HEK293 (cell line): ENCODE measurements at regions not wholly inside any gene's neighbourhood (a gene's known extent, or its start where the extent isn't known, plus 50 kb on each side); places are given as distances from the start of the nearest gene placed in this dataset.

Source experiments
- CTCF ChIA-PET: fragments of 350-600 bp; formaldehyde crosslinking; extraction: SDS; loops from one replicate; lab custom pipeline; 2021; ENCODE audit warnings: antibody characterized with exemption; lab: Yijun Ruan, JAX
- POLR2A ChIA-PET: fragments of 300-600 bp; formaldehyde crosslinking; extraction: SDS; loops from one replicate; lab custom pipeline; 2020; ENCODE audit warnings: antibody characterized with exemption, inconsistent platforms; lab: Yijun Ruan, JAX
- H3K27ac ChIP-seq: fragments of 200-500 bp; sonication (Bioruptor generic); 2 replicates; pipeline ENCODE4 v1.5.1; 2014; ENCODE audit warnings: low read depth, low read length, control low read depth, inconsistent platforms; ENCODE audit errors: extremely low read depth
- H3K36me3 ChIP-seq, 2 experiments: fragments of 200-500 bp in 1 of 2; sonication (Bioruptor generic) in 1 of 2; 1 replicate in 1 of 2; 2 replicates in 1 of 2; pipeline ENCODE4 v1.5.1; 2014 to 2017; ENCODE audit warnings: inconsistent platforms in 2 of 2, low read length in 2 of 2; ENCODE audit not compliant: control insufficient read depth in 2 of 2, insufficient read depth in 1 of 2
- H3K4me1 ChIP-seq: fragments of 200-500 bp; sonication (Bioruptor generic); 2 replicates; pipeline ENCODE4 v1.5.1; 2014; ENCODE audit warnings: mild to moderate bottlenecking, low read length, inconsistent platforms; ENCODE audit not compliant: control insufficient read depth, insufficient read depth
- H3K4me3 ChIP-seq: 2 replicates; pipeline ENCODE4 v1.5.1; 2011; ENCODE audit warnings: low read depth, mild to moderate bottlenecking, control low read depth, low read length, moderate library complexity
- H3K9me3 ChIP-seq: fragments of 200-500 bp; sonication (Bioruptor generic); 2 replicates; pipeline ENCODE4 v1.5.1; 2014; ENCODE audit warnings: low read depth, low read length, inconsistent platforms; ENCODE audit not compliant: control insufficient read depth, insufficient read depth
- BCL11B ChIP-seq: fragments of 450-650 bp; formaldehyde crosslinking; IDR thresholded peaks from 2 replicates; pipeline ENCODE4 v1.5.1; 2016; ENCODE audit warnings: low read depth, missing biosample characterization, missing genetic modification characterization
- GLI2 ChIP-seq: fragments of 450-650 bp; formaldehyde crosslinking; IDR thresholded peaks from 2 replicates; pipeline ENCODE4; 2017; ENCODE audit warnings: missing biosample characterization, missing genetic modification characterization, low read depth, borderline replicate concordance
- HOXD13 ChIP-seq: sonication (generic); formaldehyde crosslinking; IDR thresholded peaks from 2 replicates; pipeline ENCODE4 v1.8.0; 2022; ENCODE audit warnings: missing genetic modification reagents, borderline replicate concordance
- OVOL3 ChIP-seq: fragments of 450-650 bp; formaldehyde crosslinking; IDR thresholded peaks from 2 replicates; pipeline ENCODE4 v1.5.1; 2016; ENCODE audit warnings: missing biosample characterization, missing genetic modification characterization
- SCRT2 ChIP-seq: fragments of 450-650 bp; formaldehyde crosslinking; IDR thresholded peaks from 2 replicates; pipeline ENCODE4 v1.5.1; 2016; ENCODE audit warnings: missing biosample characterization, missing genetic modification characterization
- ZBTB7A ChIP-seq: fragments of 450-650 bp; formaldehyde crosslinking; IDR thresholded peaks from 2 replicates; pipeline ENCODE4 v1.5.1; 2016; ENCODE audit warnings: low read depth, missing biosample characterization, missing genetic modification characterization
- ZNF132 ChIP-seq: fragments of 450-650 bp; formaldehyde crosslinking; IDR thresholded peaks from 2 replicates; pipeline ENCODE4 v1.5.1; 2017; ENCODE audit warnings: missing biosample characterization, missing genetic modification characterization, borderline replicate concordance
- ZNF140 ChIP-seq: fragments of 450-650 bp; formaldehyde crosslinking; IDR thresholded peaks from 2 replicates; pipeline ENCODE4 v1.5.1; 2016; ENCODE audit warnings: missing biosample characterization, missing genetic modification characterization
- ZNF146 ChIP-seq: fragments of 450-650 bp; formaldehyde crosslinking; IDR thresholded peaks from 2 replicates; pipeline ENCODE4 v1.5.1; 2016; ENCODE audit warnings: missing biosample characterization, missing genetic modification characterization
- ZNF2 ChIP-seq: fragments of 450-650 bp; formaldehyde crosslinking; IDR thresholded peaks from 2 replicates; pipeline ENCODE4 v1.5.1; 2016; ENCODE audit warnings: missing biosample characterization, missing genetic modification characterization
- ZNF23 ChIP-seq: fragments of 450-650 bp; formaldehyde crosslinking; IDR thresholded peaks from 2 replicates; pipeline ENCODE4 v1.5.1; 2016; ENCODE audit warnings: missing biosample characterization, missing genetic modification characterization, borderline replicate concordance
- ZNF24 ChIP-seq: fragments of 450-650 bp; formaldehyde crosslinking; IDR thresholded peaks from 2 replicates; pipeline ENCODE4 v1.5.1; 2016; ENCODE audit warnings: missing biosample characterization, missing genetic modification characterization
- ZNF266 ChIP-seq: fragments of 450-650 bp; formaldehyde crosslinking; IDR thresholded peaks from 2 replicates; pipeline ENCODE4 v1.5.1; 2016; ENCODE audit warnings: missing biosample characterization, missing genetic modification characterization, low read depth
- ZNF423 ChIP-seq: fragments of 450-650 bp; formaldehyde crosslinking; IDR thresholded peaks from 2 replicates; pipeline ENCODE4 v1.5.1; 2016; ENCODE audit warnings: missing biosample characterization, missing genetic modification characterization
- ZNF433 ChIP-seq: fragments of 450-650 bp; formaldehyde crosslinking; IDR thresholded peaks from 2 replicates; pipeline ENCODE4 v1.5.1; 2016; ENCODE audit warnings: missing biosample characterization, missing genetic modification characterization, low read depth
- ZNF585B ChIP-seq: fragments of 450-650 bp; formaldehyde crosslinking; IDR thresholded peaks from 2 replicates; pipeline ENCODE4 v1.5.1; 2016; ENCODE audit warnings: missing biosample characterization, missing genetic modification characterization
- ZNF791 ChIP-seq: fragments of 450-650 bp; formaldehyde crosslinking; IDR thresholded peaks from 2 replicates; pipeline ENCODE4 v1.5.1; 2016; ENCODE audit warnings: missing biosample characterization, missing genetic modification characterization
- ZNF843 ChIP-seq: fragments of 450-650 bp; formaldehyde crosslinking; IDR thresholded peaks from 2 replicates; pipeline ENCODE4 v1.5.1; 2016; ENCODE audit warnings: missing biosample characterization, missing genetic modification characterization
- TF ChIP-seq, protein P1 (sequence below): fragments of 450-650 bp; formaldehyde crosslinking; IDR thresholded peaks from 2 replicates; pipeline ENCODE4 v1.5.1; 2016; ENCODE audit warnings: missing biosample characterization, missing genetic modification characterization, low read depth
- TF ChIP-seq, protein P2 (sequence below): fragments of 450-650 bp; formaldehyde crosslinking; IDR thresholded peaks from 2 replicates; pipeline ENCODE4 v1.5.1; 2016; ENCODE audit warnings: missing biosample characterization, missing genetic modification characterization
- TF ChIP-seq, protein P3 (sequence below): fragments of 450-650 bp; formaldehyde crosslinking; IDR thresholded peaks from 2 replicates; pipeline ENCODE4 v1.5.1; 2017; ENCODE audit warnings: missing biosample characterization, missing genetic modification characterization
- TF ChIP-seq, protein P4 (sequence below): fragments of 450-650 bp; IDR thresholded peaks from 2 replicates; pipeline ENCODE4 v1.5.1; 2018; ENCODE audit warnings: missing biosample characterization, missing genetic modification characterization

DNA sequence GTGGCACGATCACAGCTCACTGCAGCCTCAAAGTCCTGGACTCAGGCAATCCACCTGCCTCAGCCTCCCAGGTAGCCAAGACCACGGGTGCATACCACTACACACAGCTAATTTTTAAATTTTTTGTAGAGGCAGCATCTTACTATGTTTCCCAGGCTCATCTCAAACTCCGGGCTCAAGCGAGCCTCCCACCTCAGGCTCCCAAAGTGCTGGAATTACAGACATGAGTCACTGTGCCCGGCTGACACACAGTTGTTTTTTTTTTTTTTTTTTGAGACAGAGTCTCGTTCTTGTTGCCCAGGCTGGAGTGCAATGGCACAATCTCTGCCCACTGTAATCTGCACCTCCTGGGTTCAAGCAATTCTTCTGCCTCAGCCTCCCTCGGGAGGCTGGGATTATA lies 70.1 kb upstream of the CNOT6 start:
- CTCF ChIA-PET, result interaction anchor here (0.6 kb wide), 1 partner anchor 9 kb away, joined by 5 read pairs; no protein-coding TSS in a partner anchor
- POLR2A ChIA-PET, result no interaction called here
- Histone ChIP-seq H3K9me3 (no peaks in the 10 kb centered on the region), H3K4me1 (no peaks in the 10 kb centered on the region), H3K27ac (no peak overlapping the region), H3K36me3 (no peaks in the 10 kb centered on the region), H3K4me3 (no peak overlapping the region)
- TF ChIP-seq ZNF266 (tag by site-specific recombination), result no peak
- no peak for TF ChIP-seq SCRT2 (tag by site-specific recombination)
- TF ChIP-seq ZBTB7A, result no peak

DNA sequence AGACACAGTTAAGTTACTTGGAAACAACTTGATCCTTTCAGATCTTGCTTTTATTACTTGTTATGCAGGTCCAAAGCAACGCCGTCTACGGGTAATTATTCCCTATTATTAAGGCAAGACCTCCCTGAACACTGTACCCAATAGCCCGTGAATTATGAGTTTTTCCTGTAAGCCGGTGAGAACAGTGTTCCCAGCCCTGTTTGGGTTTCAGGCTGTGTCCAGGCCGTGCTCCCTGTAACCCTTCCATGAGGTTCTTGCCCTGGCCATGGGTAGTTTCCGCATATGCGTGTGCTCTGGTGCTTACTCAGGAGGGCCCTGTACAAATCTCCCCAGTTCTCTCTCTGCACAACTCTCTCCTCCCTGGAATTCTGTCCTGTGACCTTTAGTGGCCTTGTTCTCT lies 65.6 kb upstream of the CNOT6 start:
- no peak overlapping the region for H3K4me3 ChIP-seq
- H3K27ac ChIP-seq, result no peak overlapping the region
- H3K9me3 ChIP-seq, result no peaks in the 10 kb centered on the region
- ChIA-PET POLR2A (no interaction called here), CTCF (no interaction called here)
- no peaks in the 10 kb centered on the region for H3K4me1 ChIP-seq
- no peaks in the 10 kb centered on the region for H3K36me3 ChIP-seq
- TF ChIP-seq OVOL3, result no peak
- TF ChIP-seq ZNF24, result no peak
- no peak for TF ChIP-seq ZNF23 (tag by site-specific recombination)
- TF ChIP-seq ZNF423 (tag by site-specific recombination), result no peak
- TF ChIP-seq ZNF433, result no peak
- no peak for TF ChIP-seq ZNF791
- no peak for TF ChIP-seq GLI2 (tag by site-specific recombination)
- TF ChIP-seq, protein P1, sequence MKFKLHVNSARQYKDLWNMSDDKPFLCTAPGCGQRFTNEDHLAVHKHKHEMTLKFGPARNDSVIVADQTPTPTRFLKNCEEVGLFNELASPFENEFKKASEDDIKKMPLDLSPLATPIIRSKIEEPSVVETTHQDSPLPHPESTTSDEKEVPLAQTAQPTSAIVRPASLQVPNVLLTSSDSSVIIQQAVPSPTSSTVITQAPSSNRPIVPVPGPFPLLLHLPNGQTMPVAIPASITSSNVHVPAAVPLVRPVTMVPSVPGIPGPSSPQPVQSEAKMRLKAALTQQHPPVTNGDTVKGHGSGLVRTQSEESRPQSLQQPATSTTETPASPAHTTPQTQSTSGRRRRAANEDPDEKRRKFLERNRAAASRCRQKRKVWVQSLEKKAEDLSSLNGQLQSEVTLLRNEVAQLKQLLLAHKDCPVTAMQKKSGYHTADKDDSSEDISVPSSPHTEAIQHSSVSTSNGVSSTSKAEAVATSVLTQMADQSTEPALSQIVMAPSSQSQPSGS, result no peak
- TF ChIP-seq, protein P2, sequence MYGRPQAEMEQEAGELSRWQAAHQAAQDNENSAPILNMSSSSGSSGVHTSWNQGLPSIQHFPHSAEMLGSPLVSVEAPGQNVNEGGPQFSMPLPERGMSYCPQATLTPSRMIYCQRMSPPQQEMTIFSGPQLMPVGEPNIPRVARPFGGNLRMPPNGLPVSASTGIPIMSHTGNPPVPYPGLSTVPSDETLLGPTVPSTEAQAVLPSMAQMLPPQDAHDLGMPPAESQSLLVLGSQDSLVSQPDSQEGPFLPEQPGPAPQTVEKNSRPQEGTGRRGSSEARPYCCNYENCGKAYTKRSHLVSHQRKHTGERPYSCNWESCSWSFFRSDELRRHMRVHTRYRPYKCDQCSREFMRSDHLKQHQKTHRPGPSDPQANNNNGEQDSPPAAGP, result no peak
- no peak for TF ChIP-seq ZNF2
- no peak for TF ChIP-seq ZNF585B (tag by site-specific recombination)
- no peak for TF ChIP-seq ZNF146
- no peak for TF ChIP-seq ZNF140 (tag by site-specific recombination)
- TF ChIP-seq BCL11B, result no peak
- TF ChIP-seq, protein P3, sequence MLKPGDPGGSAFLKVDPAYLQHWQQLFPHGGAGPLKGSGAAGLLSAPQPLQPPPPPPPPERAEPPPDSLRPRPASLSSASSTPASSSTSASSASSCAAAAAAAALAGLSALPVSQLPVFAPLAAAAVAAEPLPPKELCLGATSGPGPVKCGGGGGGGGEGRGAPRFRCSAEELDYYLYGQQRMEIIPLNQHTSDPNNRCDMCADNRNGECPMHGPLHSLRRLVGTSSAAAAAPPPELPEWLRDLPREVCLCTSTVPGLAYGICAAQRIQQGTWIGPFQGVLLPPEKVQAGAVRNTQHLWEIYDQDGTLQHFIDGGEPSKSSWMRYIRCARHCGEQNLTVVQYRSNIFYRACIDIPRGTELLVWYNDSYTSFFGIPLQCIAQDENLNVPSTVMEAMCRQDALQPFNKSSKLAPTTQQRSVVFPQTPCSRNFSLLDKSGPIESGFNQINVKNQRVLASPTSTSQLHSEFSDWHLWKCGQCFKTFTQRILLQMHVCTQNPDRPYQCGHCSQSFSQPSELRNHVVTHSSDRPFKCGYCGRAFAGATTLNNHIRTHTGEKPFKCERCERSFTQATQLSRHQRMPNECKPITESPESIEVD (tag by site-specific recombination), result no peak
- TF ChIP-seq, protein P4, sequence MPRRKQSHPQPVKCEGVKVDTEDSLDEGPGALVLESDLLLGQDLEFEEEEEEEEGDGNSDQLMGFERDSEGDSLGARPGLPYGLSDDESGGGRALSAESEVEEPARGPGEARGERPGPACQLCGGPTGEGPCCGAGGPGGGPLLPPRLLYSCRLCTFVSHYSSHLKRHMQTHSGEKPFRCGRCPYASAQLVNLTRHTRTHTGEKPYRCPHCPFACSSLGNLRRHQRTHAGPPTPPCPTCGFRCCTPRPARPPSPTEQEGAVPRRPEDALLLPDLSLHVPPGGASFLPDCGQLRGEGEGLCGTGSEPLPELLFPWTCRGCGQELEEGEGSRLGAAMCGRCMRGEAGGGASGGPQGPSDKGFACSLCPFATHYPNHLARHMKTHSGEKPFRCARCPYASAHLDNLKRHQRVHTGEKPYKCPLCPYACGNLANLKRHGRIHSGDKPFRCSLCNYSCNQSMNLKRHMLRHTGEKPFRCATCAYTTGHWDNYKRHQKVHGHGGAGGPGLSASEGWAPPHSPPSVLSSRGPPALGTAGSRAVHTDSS, result no peak
- no peak for TF ChIP-seq HOXD13

DNA sequence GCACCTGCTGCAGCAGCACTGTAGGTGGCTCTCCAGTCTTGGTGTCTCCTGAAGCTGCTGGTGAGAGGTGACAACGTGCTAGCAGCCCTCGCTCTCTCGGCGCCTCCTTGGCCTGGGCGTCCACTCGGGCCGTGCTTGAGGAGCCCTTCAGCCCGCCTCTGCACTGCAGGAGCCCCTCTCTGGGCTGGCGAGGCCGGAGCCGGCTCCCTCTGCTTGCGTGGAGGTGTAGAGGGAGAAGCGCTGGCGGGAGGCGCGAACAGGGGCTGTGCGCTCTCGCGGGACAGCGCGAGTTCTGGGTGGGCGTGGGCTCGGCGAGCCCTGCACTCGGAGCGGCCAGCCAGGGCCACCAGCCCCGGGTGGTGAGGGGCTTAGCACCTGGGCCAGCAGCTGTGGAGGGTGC lies 62.2 kb upstream of the CNOT6 start:
- POLR2A ChIA-PET, result no interaction called here
- Histone ChIP-seq H3K36me3 (no peaks in the 10 kb centered on the region), H3K4me1 (no peaks in the 10 kb centered on the region), H3K27ac (no peak overlapping the region), H3K4me3 (no peak overlapping the region), H3K9me3 (no peaks in the 10 kb centered on the region)
- CTCF ChIA-PET, result no interaction called here
- TF ChIP-seq ZNF843 (tag by site-specific recombination) (no peak), ZNF132 (tag by site-specific recombination) (no peak)
